Loucy (cell line): ENCODE measurements at regions not wholly inside any gene's neighbourhood (a gene's known extent, or its start where the extent isn't known, plus 50 kb on each side); places are given as distances from the start of the nearest gene placed in this dataset.

Experiments
- H2AFZ ChIP-seq: fragments of 200-600 bp; sonication (generic); 2 replicates; pipeline ENCODE4 v1.6.0; 2016; ENCODE audit warnings: antibody characterized with exemption, mild to moderate bottlenecking, low read length, moderate library complexity
- H3F3A ChIP-seq: fragments of 200-600 bp; 2 replicates; pipeline ENCODE4 v1.6.0; 2016; ENCODE audit warnings: antibody characterized with exemption, low read depth, mild to moderate bottlenecking
- H3K27me3 ChIP-seq: fragments of 200-600 bp; sonication (generic); 2 replicates; pipeline ENCODE4 v1.6.1; 2014; ENCODE audit warnings: low read length, mild to moderate bottlenecking; ENCODE audit not compliant: insufficient read depth, poor library complexity, severe bottlenecking
- H3K36me3 ChIP-seq: fragments of 200-600 bp; sonication (generic); 2 replicates; pipeline ENCODE4 v1.6.1; 2016; ENCODE audit warnings: low read length; ENCODE audit not compliant: insufficient read depth
- H3K4me1 ChIP-seq: fragments of 200-600 bp; sonication (generic); 2 replicates; pipeline ENCODE4 v1.5.1; 2014; ENCODE audit warnings: low read length, mild to moderate bottlenecking; ENCODE audit not compliant: insufficient read depth, poor library complexity, severe bottlenecking
- H3K4me2 ChIP-seq: fragments of 200-600 bp; sonication (generic); 2 replicates; pipeline ENCODE4 v1.6.0; 2014; ENCODE audit warnings: antibody characterized with exemption, low read length, low read depth, mild to moderate bottlenecking; ENCODE audit not compliant: poor library complexity, severe bottlenecking
- H3K4me3 ChIP-seq: fragments of 200-600 bp; sonication (generic); 2 replicates; pipeline ENCODE4 v1.5.1; 2014; ENCODE audit warnings: low read length, mild to moderate bottlenecking, mixed read lengths; ENCODE audit not compliant: poor library complexity, severe bottlenecking
- H3K79me2 ChIP-seq: fragments of 200-600 bp; sonication (generic); 2 replicates; pipeline ENCODE4 v1.6.1; 2014; ENCODE audit warnings: low read length; ENCODE audit not compliant: insufficient read depth
- H3K9ac ChIP-seq: fragments of 200-600 bp; sonication (generic); 2 replicates; pipeline ENCODE4 v1.6.0; 2014; ENCODE audit warnings: mild to moderate bottlenecking, low read depth, low read length, moderate library complexity; ENCODE audit not compliant: poor library complexity, severe bottlenecking
- H3K9me2 ChIP-seq: fragments of 200-600 bp; sonication (generic); replicated peaks from 2 replicates; pipeline ENCODE4 v1.6.1; 2016; ENCODE audit warnings: low read depth, low read length, mixed read lengths
- H3K9me3 ChIP-seq: fragments of 200-600 bp; sonication (generic); 2 replicates; pipeline ENCODE4 v1.6.1; 2014; ENCODE audit warnings: mild to moderate bottlenecking, antibody characterized with exemption, low read length, low read depth; ENCODE audit not compliant: insufficient read depth
- H4K20me1 ChIP-seq: fragments of 200-600 bp; sonication (generic); 2 replicates; pipeline ENCODE4 v1.6.0; 2014; ENCODE audit warnings: antibody characterized with exemption, low read length, mild to moderate bottlenecking; ENCODE audit not compliant: insufficient read depth, poor library complexity, severe bottlenecking
- EZH2phosphoT487 ChIP-seq: fragments of 200-600 bp; IDR thresholded peaks from 2 replicates; pipeline ENCODE4 v1.6.1; 2018; ENCODE audit warnings: antibody characterized with exemption, mild to moderate bottlenecking, moderate library complexity, borderline replicate concordance
- TF ChIP-seq, protein P1 (sequence below): fragments of 200-600 bp; sonication (generic); conservative IDR thresholded peaks from 2 replicates; pipeline ENCODE4 v1.5.1; 2014; ENCODE audit warnings: mild to moderate bottlenecking, antibody characterized with exemption, low read length

DNA sequence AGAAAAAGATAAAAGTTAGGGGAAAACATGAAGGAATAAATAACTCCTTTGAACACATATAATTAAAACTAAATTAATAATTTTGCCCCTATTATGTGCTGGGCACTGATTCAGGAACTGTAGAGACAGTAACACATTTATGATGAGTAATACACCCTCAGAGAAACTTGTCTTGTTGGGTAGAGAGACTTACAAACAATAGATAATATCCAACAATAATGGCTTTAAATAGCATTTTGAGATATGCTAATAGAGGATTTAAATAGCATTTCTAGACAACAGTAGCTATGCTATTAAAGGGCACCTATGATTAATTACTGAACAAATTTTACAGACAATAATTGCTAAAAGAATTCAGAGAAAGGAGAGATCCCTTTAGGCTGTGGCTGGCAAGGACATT, 455.5 kb downstream of the NUF2 start:
- H3K9me3 ChIP-seq: 0 out of 2 replicates have a peak, but pooled peaks cover 3% of the 10 kb centered on the region
- no peaks in the 10 kb centered on the region for H3K27me3 ChIP-seq
- H3K4me3 ChIP-seq: no peak overlapping the region
- H3K4me2 ChIP-seq: no peak overlapping the region
- no peaks in the 10 kb centered on the region for H3K4me1 ChIP-seq
- H3F3A ChIP-seq: no peaks in the 10 kb centered on the region
- H3K9me2 ChIP-seq: no peaks in the 10 kb centered on the region
- no peak overlapping the region for H2AFZ ChIP-seq
- no peak overlapping the region for H3K9ac ChIP-seq
- TF ChIP-seq EZH2phosphoT487: no peak
- TF ChIP-seq, protein P1, sequence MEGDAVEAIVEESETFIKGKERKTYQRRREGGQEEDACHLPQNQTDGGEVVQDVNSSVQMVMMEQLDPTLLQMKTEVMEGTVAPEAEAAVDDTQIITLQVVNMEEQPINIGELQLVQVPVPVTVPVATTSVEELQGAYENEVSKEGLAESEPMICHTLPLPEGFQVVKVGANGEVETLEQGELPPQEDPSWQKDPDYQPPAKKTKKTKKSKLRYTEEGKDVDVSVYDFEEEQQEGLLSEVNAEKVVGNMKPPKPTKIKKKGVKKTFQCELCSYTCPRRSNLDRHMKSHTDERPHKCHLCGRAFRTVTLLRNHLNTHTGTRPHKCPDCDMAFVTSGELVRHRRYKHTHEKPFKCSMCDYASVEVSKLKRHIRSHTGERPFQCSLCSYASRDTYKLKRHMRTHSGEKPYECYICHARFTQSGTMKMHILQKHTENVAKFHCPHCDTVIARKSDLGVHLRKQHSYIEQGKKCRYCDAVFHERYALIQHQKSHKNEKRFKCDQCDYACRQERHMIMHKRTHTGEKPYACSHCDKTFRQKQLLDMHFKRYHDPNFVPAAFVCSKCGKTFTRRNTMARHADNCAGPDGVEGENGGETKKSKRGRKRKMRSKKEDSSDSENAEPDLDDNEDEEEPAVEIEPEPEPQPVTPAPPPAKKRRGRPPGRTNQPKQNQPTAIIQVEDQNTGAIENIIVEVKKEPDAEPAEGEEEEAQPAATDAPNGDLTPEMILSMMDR: no peak
- H3K36me3 ChIP-seq: no peaks in the 10 kb centered on the region
- H3K79me2 ChIP-seq: no peaks in the 10 kb centered on the region
- H4K20me1 ChIP-seq: no peaks in the 10 kb centered on the region

DNA sequence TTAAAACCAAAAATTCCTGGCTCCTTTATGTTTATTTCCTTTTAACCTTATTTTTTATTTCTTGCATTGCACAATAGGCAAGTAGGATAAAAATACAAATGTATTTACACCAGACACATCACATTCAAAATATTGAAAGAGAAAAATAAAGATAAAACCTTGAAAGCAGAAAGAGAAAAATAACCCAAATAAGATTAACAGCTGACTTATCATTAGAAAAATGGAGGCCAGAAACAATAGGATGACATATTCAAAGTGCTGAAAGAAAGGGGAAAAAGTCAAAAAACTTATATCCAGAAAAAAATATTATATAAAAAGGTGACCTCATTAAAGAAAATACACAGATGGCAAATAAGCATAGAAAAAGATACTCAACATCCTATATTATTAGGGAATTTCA, 459.4 kb downstream of the NUF2 start:
- H2AFZ ChIP-seq: no peak overlapping the region
- no peaks in the 10 kb centered on the region for H3K79me2 ChIP-seq
- no peaks in the 10 kb centered on the region for H3K27me3 ChIP-seq
- H3K9ac ChIP-seq: no peak overlapping the region
- no peaks in the 10 kb centered on the region for H3K9me2 ChIP-seq
- 0 out of 2 replicates have a peak, but pooled peaks cover 3% of the 10 kb centered on the region for H3K9me3 ChIP-seq
- H4K20me1 ChIP-seq: no peaks in the 10 kb centered on the region
- TF ChIP-seq, protein P1: no peak
- no peak for TF ChIP-seq EZH2phosphoT487
- no peaks in the 10 kb centered on the region for H3K36me3 ChIP-seq
- no peaks in the 10 kb centered on the region for H3K4me1 ChIP-seq
- H3K4me3 ChIP-seq: no peak overlapping the region
- H3F3A ChIP-seq: no peaks in the 10 kb centered on the region
- no peak overlapping the region for H3K4me2 ChIP-seq

DNA sequence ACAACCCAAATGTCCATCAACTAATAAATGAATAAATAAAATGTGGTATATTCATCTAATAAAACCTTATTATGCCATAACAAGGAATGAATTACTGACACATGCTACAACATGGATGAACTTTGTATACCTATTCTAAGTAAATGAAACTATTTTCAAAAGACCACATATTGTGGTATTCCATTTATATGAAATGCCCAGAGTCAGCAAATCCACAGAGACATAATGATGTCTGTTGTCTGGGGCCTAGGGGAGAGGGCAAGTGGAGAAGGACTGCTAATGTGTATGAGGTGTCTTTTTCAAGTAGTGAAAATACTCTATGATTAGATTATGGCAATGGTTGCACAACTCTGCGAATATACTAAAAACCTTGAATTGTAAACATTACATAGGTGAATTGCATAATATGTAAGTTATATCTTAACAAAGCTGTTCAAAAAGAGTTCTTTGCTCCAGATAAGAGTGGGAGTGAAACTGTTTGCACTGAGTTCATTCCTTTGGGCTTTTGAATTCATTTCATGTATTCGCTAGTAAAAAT, 464.2 kb downstream of the NUF2 start:
- H3K79me2 ChIP-seq: no peaks in the 10 kb centered on the region
- H3K4me3 ChIP-seq: no peak overlapping the region
- H3K4me2 ChIP-seq: no peak overlapping the region
- no peak for TF ChIP-seq EZH2phosphoT487
- TF ChIP-seq, protein P1: no peak
- no peaks in the 10 kb centered on the region for H3K9me2 ChIP-seq
- no peak overlapping the region for H2AFZ ChIP-seq
- no peaks in the 10 kb centered on the region for H3K9me3 ChIP-seq
- no peaks in the 10 kb centered on the region for H4K20me1 ChIP-seq
- no peaks in the 10 kb centered on the region for H3K36me3 ChIP-seq
- H3F3A ChIP-seq: no peaks in the 10 kb centered on the region
- H3K4me1 ChIP-seq: no peaks in the 10 kb centered on the region
- H3K9ac ChIP-seq: no peak overlapping the region
- H3K27me3 ChIP-seq: no peaks in the 10 kb centered on the region
